Stimulated activated CD8-positive, alpha-beta memory T cell treated with anti-CD3 and anti-CD28 coated beads, Interleukin-4, amount 100 ng/mL, for 4 hours (primary cell): ENCODE measurements at regions not wholly inside any gene's neighbourhood (a gene's known extent, or its start where the extent isn't known, plus 50 kb on each side); places are given as distances from the start of the nearest gene placed in this dataset.

Experiments
- DNase-seq, 2 donors: peaks; one replicate each; pipeline ENCODE4 v3.0.0-alpha.2; 2020; ENCODE audit warnings: low read depth in 2 of 2, low spot score in 1 of 2

DNA sequence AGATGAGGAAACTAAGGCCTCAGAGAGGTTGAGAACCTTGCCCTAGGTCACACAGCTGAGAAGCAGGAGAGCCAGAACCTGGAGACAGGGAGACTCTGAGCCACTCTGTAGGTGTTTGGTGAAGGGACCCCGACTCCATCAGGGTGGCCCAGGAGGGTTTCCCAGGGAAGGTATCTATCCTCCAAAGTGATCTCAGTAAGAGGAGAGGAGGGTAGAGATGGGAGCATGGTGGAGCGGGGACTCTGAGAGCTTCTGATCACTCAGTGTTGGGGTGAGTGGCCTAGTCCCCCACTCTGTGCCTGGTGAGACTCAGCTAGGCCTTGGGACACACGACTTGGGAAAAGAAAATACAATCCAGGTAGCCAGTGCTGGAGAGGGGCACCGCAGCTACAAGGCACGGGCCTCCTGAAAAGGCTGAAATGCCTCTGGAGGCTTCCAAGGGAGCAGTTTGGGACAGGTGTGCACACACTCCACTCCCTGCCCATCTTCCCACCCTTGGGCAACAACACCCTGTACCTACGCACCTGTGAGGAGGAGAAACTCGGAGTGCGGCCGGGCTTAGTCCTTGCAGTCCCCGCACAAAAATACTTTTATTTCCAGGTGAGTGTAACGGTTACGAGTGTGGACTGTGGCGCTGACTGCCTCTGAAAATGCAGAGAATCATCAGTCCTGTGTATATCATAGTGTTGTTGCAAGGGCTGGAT is 80.8 kb downstream of the CAMK2N1 start:
- DNase-seq: no peak
